ENCODE measurements at regions not wholly inside any gene's neighbourhood (a gene's known extent, or its start where the extent isn't known, plus 50 kb on each side); places are given as distances from the start of the nearest gene placed in this dataset.

GRCh38 chr19:28176193-28176592 is 1036.8 kb downstream of the UQCRFS1 start:
- Histone ChIP-seq H4K20me1 (ENCODE audit: control insufficient read depth, insufficient read depth) (no peaks in the 10 kb centered on the region), H3K4me1 (ENCODE audit: control insufficient read depth, insufficient read depth, low read length) (no peaks in the 10 kb centered on the region), H3K79me2 (ENCODE audit: control insufficient read depth, insufficient read depth, low read length) (no peaks in the 10 kb centered on the region), H3K27ac (ENCODE audit: control insufficient read depth, insufficient read depth) (no peak overlapping the region), H3K9me3 (replicated peaks; ENCODE audit: control insufficient read depth, insufficient read depth, low read length) (no peaks in the 10 kb centered on the region; the same call in 2 of the 3 replicates), H3K9ac (ENCODE audit: control insufficient read depth, insufficient read depth, low read length) (no peak overlapping the region), H3K27me3 (replicated peaks in 1 of 2; ENCODE audit: control insufficient read depth in 2 of 2, insufficient read depth in 2 of 2, low read length in 1 of 2) (no peaks in the 10 kb centered on the region), H3K36me3 (ENCODE audit: control insufficient read depth in 2 of 2, insufficient read depth in 2 of 2, low read length in 1 of 2) (no peaks in the 10 kb centered on the region), H3K4me2 (ENCODE audit: control insufficient read depth, insufficient read depth) (no peak overlapping the region), H2AFZ (ENCODE audit: control insufficient read depth, low read depth, low read length) (no peak overlapping the region), H3K4me3 (no peak overlapping the region)
- intact Hi-C loops (cut with micrococcal nuclease; ENCODE audit: unreplicated experiment): no loop called here
- SMC1A ChIA-PET (ENCODE audit: uncharacterized antibody, unreplicated experiment): no interaction called here
- DNase-seq (ENCODE audit: low read depth, low spot score) (no peak), FAIRE-seq (no peak), ATAC-seq (no peak)
- POLR2A ChIA-PET: no interaction called here
- TF ChIP-seq PAX5 (IDR thresholded peaks at IDR 0.05; ENCODE audit: borderline replicate concordance, low read depth, low read length) (no peak), ZNF592 (IDR thresholded peaks at IDR 0.05) (no peak), SUPT20H (IDR thresholded peaks at IDR 0.05; ENCODE audit: borderline replicate concordance, control insufficient read depth, low read depth, low read length) (no peak), TCF7 (IDR thresholded peaks at IDR 0.05; ENCODE audit: borderline replicate concordance) (no peak), PKNOX1 (IDR thresholded peaks at IDR 0.05) (no peak), STAT1 (conservative IDR thresholded peaks at IDR 0.05) (no peak), MTA2 (IDR thresholded peaks at IDR 0.05; ENCODE audit: low read depth) (no peak), SIN3A (IDR thresholded peaks at IDR 0.05; ENCODE audit: low read depth, low read length) (no peak)
- BruUV-seq (replicated peaks): no TSS peak
- WGBS (ENCODE audit: insufficient coverage, insufficient replicate concordance, low lambda C conversion rate, missing lambda C conversion rate): 0% methylated on average over 1 of the region's 1 CpG
- RAD21 ChIA-PET (ENCODE audit: unreplicated experiment): no interaction called here
- CTCF ChIA-PET: no interaction called here
- in situ Hi-C loops (cut with MboI): no loop called here
